IMR-90 (cell line): ENCODE measurements at regions not wholly inside any gene's neighbourhood (a gene's known extent, or its start where the extent isn't known, plus 50 kb on each side); places are given as distances from the start of the nearest gene placed in this dataset.

Experiments
- ATAC-seq: fragments of 200-7000 bp; cut with Tn5 transposase; 2 replicates; pipeline ENCODE4 v1.9.1; 2020; ENCODE audit warnings: low read depth, mild to moderate bottlenecking, moderate library complexity
- BruUV-seq: library from RNA; stranded (reverse); fragments of 400-500 nt; replicated peaks from 2 replicates; lab custom pipeline; 2021; lab: Mats Ljungman, UMichigan
- CTCF ChIA-PET: fragments of 300-600 bp; formaldehyde crosslinking; extraction: SDS; loops from one replicate; lab custom pipeline; 2021; ENCODE audit warnings: antibody characterized with exemption; lab: Yijun Ruan, JAX
- POLR2A ChIA-PET: fragments of 300-600 bp; sonication (Branson Sonifier 250); formaldehyde crosslinking; loops from one replicate; lab custom pipeline; 2022; ENCODE audit warnings: antibody characterized with exemption; ENCODE audit not compliant: unreplicated experiment; lab: Charles Lee
- DNase-seq: peaks from one replicate; pipeline ENCODE4 v3.0.0; 2013
- H2AFZ ChIP-seq: replicated peaks from 2 replicates; pipeline ENCODE3; 2013; ENCODE audit warnings: low read length, mild to moderate bottlenecking; ENCODE audit not compliant: poor library complexity
- H2AK5ac ChIP-seq: 2 replicates; pipeline ENCODE4 v1.6.1; 2013; ENCODE audit warnings: low read depth, low read length, inconsistent platforms
- H2AK9ac ChIP-seq: replicated peaks from 2 replicates; pipeline ENCODE3; 2013; ENCODE audit warnings: mild to moderate bottlenecking, low read depth, low read length, moderate library complexity; ENCODE audit not compliant: poor library complexity
- H2BK120ac ChIP-seq: 2 replicates; pipeline ENCODE4 v1.6.1; 2013; ENCODE audit warnings: low read depth, low read length, inconsistent platforms
- H2BK15ac ChIP-seq: 3 replicates; pipeline ENCODE4 v1.6.1; 2013; ENCODE audit warnings: low read depth, low read length, inconsistent platforms
- H2BK20ac ChIP-seq: 2 replicates; pipeline ENCODE4 v1.6.1; 2013; ENCODE audit warnings: low read depth, mild to moderate bottlenecking, inconsistent platforms, low read length, moderate library complexity
- H2BK5ac ChIP-seq: 2 replicates; pipeline ENCODE4 v1.6.1; 2013; ENCODE audit warnings: mild to moderate bottlenecking, low read depth, low read length, inconsistent platforms; ENCODE audit not compliant: poor library complexity, severe bottlenecking
- H3K14ac ChIP-seq: replicated peaks from 2 replicates; pipeline ENCODE4 v1.6.1; 2013; ENCODE audit warnings: low read depth, low read length, inconsistent platforms
- H3K18ac ChIP-seq: 2 replicates; pipeline ENCODE4 v1.6.1; 2013; ENCODE audit warnings: low read depth, low read length, control low read depth
- H3K23ac ChIP-seq: 2 replicates; pipeline ENCODE4 v1.6.1; 2013; ENCODE audit warnings: low read depth, low read length, inconsistent platforms
- H3K27ac ChIP-seq: 2 replicates; pipeline ENCODE4 v1.5.1; 2013; ENCODE audit warnings: mild to moderate bottlenecking, control low read depth, low read length; ENCODE audit not compliant: insufficient read depth
- H3K27me3 ChIP-seq: 2 replicates; pipeline ENCODE4 v1.6.1; 2013; ENCODE audit warnings: low read length; ENCODE audit not compliant: control insufficient read depth, insufficient read depth
- H3K36me3 ChIP-seq: 2 replicates; pipeline ENCODE4 v1.6.1; 2013; ENCODE audit warnings: low read length, mixed read lengths; ENCODE audit not compliant: control insufficient read depth, insufficient read depth
- H3K4ac ChIP-seq: 2 replicates; pipeline ENCODE4 v1.6.1; 2013; ENCODE audit warnings: low read depth, low read length, inconsistent platforms
- H3K4me1 ChIP-seq: 2 replicates; pipeline ENCODE4 v1.6.1; 2013; ENCODE audit warnings: low read length, mixed read lengths; ENCODE audit not compliant: control insufficient read depth, insufficient read depth
- H3K4me2 ChIP-seq: 2 replicates; pipeline ENCODE4 v1.6.1; 2013; ENCODE audit warnings: low read depth, mild to moderate bottlenecking, control low read depth, low read length, moderate library complexity
- H3K4me3 ChIP-seq: 2 replicates; pipeline ENCODE4 v1.5.1; 2013; ENCODE audit warnings: low read depth, mild to moderate bottlenecking, control low read depth, low read length, moderate library complexity; ENCODE audit not compliant: insufficient read depth
- H3K56ac ChIP-seq: 2 replicates; pipeline ENCODE4 v1.6.1; 2013; ENCODE audit warnings: low read length, inconsistent platforms; ENCODE audit not compliant: insufficient read depth; ENCODE audit errors: extremely low read depth
- H3K79me1 ChIP-seq, 2 experiments: 2 replicates each; pipeline ENCODE4 v1.6.1; 2013; ENCODE audit warnings: low read length in 2 of 2, inconsistent platforms in 1 of 2, low read depth in 1 of 2
- H3K9ac ChIP-seq: 2 replicates; pipeline ENCODE4 v1.6.1; 2013; ENCODE audit warnings: low read depth, low read length, control low read depth
- H3K9me1 ChIP-seq: 2 replicates; pipeline ENCODE4 v1.6.1; 2013; ENCODE audit warnings: low read length, inconsistent platforms; ENCODE audit not compliant: insufficient read depth
- H3K9me3 ChIP-seq: 2 replicates; pipeline ENCODE4 v1.6.1; 2013; ENCODE audit warnings: low read length; ENCODE audit not compliant: control insufficient read depth, insufficient read depth
- H4K20me1 ChIP-seq: 2 replicates; pipeline ENCODE4 v1.6.1; 2013; ENCODE audit warnings: low read length, inconsistent platforms; ENCODE audit not compliant: insufficient read depth
- H4K5ac ChIP-seq: 2 replicates; pipeline ENCODE4 v1.6.1; 2013; ENCODE audit warnings: mild to moderate bottlenecking, low read depth, low read length, control low read depth
- H4K8ac ChIP-seq, 2 experiments: 2 replicates each; pipeline ENCODE4 v1.6.1; 2013; ENCODE audit warnings: low read depth in 2 of 2, low read length in 2 of 2, control low read depth in 1 of 2, inconsistent platforms in 1 of 2
- H4K91ac ChIP-seq: 2 replicates; pipeline ENCODE4 v1.6.1; 2013; ENCODE audit warnings: low read depth, low read length, inconsistent platforms; ENCODE audit not compliant: insufficient read depth
- BHLHE40 ChIP-seq: fragments of 150-350 bp; IDR thresholded peaks from 2 replicates; pipeline ENCODE4 v1.6.1; 2016; ENCODE audit warnings: mild to moderate bottlenecking, low read depth, low read length
- CHD1 ChIP-seq: IDR thresholded peaks from 2 replicates; pipeline ENCODE4 v1.6.1; 2012; ENCODE audit warnings: low read depth, low read length, improper control_type of control experiment
- CTCF ChIP-seq: conservative IDR thresholded peaks from 2 replicates; pipeline ENCODE4 v1.5.1; 2012; ENCODE audit warnings: mild to moderate bottlenecking, low read depth, low read length, improper control_type of control experiment
- ELK1 ChIP-seq: fragments of 150-350 bp; IDR thresholded peaks from 2 replicates; pipeline ENCODE4 v1.6.1; 2016; ENCODE audit warnings: low read depth, mild to moderate bottlenecking, low read length, moderate library complexity, borderline replicate concordance
- FOS ChIP-seq: fragments of 150-350 bp; IDR thresholded peaks from 2 replicates; pipeline ENCODE4 v1.6.1; 2016; ENCODE audit warnings: low read depth, low read length
- MAFK ChIP-seq: IDR thresholded peaks from 2 replicates; pipeline ENCODE4 v1.6.1; 2012; ENCODE audit warnings: low read depth, low read length, improper control_type of control experiment
- MAZ ChIP-seq: IDR thresholded peaks from 2 replicates; pipeline ENCODE4 v1.6.1; 2012; ENCODE audit warnings: low read depth, mild to moderate bottlenecking, low read length, improper control_type of control experiment, moderate library complexity, borderline replicate concordance
- MXI1 ChIP-seq: IDR thresholded peaks from 2 replicates; pipeline ENCODE4 v1.6.1; 2012; ENCODE audit warnings: low read depth, mild to moderate bottlenecking, low read length, moderate library complexity, borderline replicate concordance
- NFE2L2 ChIP-seq: fragments of 150-350 bp; IDR thresholded peaks from 2 replicates; pipeline ENCODE4 v1.6.1; 2016; ENCODE audit warnings: low read depth, mild to moderate bottlenecking, low read length
- POLR2A ChIP-seq: IDR thresholded peaks from 2 replicates; pipeline ENCODE4 v1.6.1; 2012; ENCODE audit warnings: mild to moderate bottlenecking, low read depth, low read length
- RCOR1 ChIP-seq: IDR thresholded peaks from 2 replicates; pipeline ENCODE4 v1.6.1; 2012; ENCODE audit warnings: mild to moderate bottlenecking, low read length, improper control_type of control experiment; ENCODE audit not compliant: insufficient replicate concordance
- SMC3 ChIP-seq: fragments of 150-350 bp; IDR thresholded peaks from 2 replicates; pipeline ENCODE4 v1.6.1; 2016; ENCODE audit warnings: low read depth, mild to moderate bottlenecking, antibody characterized with exemption, low read length, moderate library complexity
- USF2 ChIP-seq: fragments of 150-350 bp; IDR thresholded peaks from 2 replicates; pipeline ENCODE4 v1.6.1; 2017; ENCODE audit warnings: mild to moderate bottlenecking, antibody characterized with exemption, low read length, low read depth
- WGBS, 2 experiments: methylation state at CpG; one replicate each; pipeline versions ENCODE4 v1.1.5 to v1.1.7; 2013; ENCODE audit warnings: missing lambda C conversion rate in 2 of 2; ENCODE audit not compliant: insufficient read length in 1 of 2; ENCODE audit errors: extremely low coverage in 2 of 2; 5-methylcytosine and 5-hydroxymethylcytosine counted together
- dilution Hi-C: fragments of 300-500 bp; cut with HindIII; formaldehyde crosslinking; loops from one replicate; pipeline ENCODE4 v1.14.3; 2018; ENCODE audit warnings: low sequenced_read_pairs; ENCODE audit not compliant: unreplicated experiment
- in situ Hi-C: fragments of 300-500 bp; cut with MboI; formaldehyde crosslinking; loops from 3 replicates; pipeline ENCODE4 v1.14.3; 2019; ENCODE audit warnings: low sequenced_read_pairs, inconsistent platforms, mixed read lengths
- intact Hi-C: fragments of 100-400 bp; cut with micrococcal nuclease; formaldehyde crosslinking; loops from 2 replicates; pipeline ENCODE4 v1.10.0; 2022

DNA sequence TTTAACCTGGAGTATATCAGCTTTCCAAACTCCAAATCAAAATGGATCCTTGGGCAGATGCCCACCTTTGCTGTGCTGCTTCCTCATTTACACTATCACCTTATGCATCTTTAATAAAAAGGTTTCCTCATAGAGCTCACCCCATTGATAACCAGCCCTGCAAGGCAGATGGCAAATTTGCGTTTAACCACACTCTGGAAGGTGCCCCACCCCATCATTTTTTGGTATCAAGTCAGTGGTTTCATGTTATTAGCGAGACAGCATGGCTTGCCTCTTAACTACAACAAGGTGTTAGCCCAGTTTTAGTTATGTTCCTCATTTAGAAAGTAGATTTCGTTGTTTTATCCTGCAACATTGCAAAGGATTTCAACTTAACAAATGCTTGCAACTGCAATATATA is 214.0 kb upstream of the WDFY3 start:
- POLR2A ChIA-PET, result no interaction called here

More for the DNA sequence above, 214.0 kb upstream of the WDFY3 start:
- no peak overlapping the region for H2AFZ ChIP-seq
- H3K18ac ChIP-seq, result no peak overlapping the region
- no peak overlapping the region for H3K56ac ChIP-seq
- no peak overlapping the region for H2BK20ac ChIP-seq
- H3K4me3 ChIP-seq, result no peak overlapping the region
- in situ Hi-C loops, result no loop called here
- H4K91ac ChIP-seq, result no peak overlapping the region
- no peak overlapping the region for H3K27ac ChIP-seq
- TF ChIP-seq BHLHE40 (no peak), SMC3 (no peak), MXI1 (no peak), POLR2A (no peak), FOS (no peak), CTCF (no peak), MAFK (no peak), NFE2L2 (no peak), MAZ (no peak), ELK1 (no peak), RCOR1 (no peak), CHD1 (no peak), USF2 (no peak)
- no peak overlapping the region for H2AK9ac ChIP-seq
- H3K9ac ChIP-seq, result no peak overlapping the region
- no peak overlapping the region for H3K4me2 ChIP-seq
- no peak overlapping the region for H3K4ac ChIP-seq
- 0% methylated on average over 1 of the region's 3 CpGs; no CpG with 5 or more reads in 1 of the 2 experiments for WGBS, 2 experiments
- no peaks in the 10 kb centered on the region for H3K9me3 ChIP-seq
- no peak overlapping the region for H3K14ac ChIP-seq
- DNase-seq (no peak), ATAC-seq (no peak)
- no peak overlapping the region for H2BK5ac ChIP-seq
- H4K5ac ChIP-seq, result no peak overlapping the region
- dilution Hi-C loops, result no loop called here
- H3K27me3 ChIP-seq, result no peaks in the 10 kb centered on the region
- no TSS peak for BruUV-seq
- H4K20me1 ChIP-seq, result no peaks in the 10 kb centered on the region
- no peak overlapping the region for H2AK5ac ChIP-seq
- intact Hi-C loops, result no loop called here
- H3K23ac ChIP-seq, result no peak overlapping the region
- H2BK120ac ChIP-seq, result no peak overlapping the region
- no peaks in the 10 kb centered on the region for H3K79me1 ChIP-seq
- CTCF ChIA-PET, result interaction anchor here (0.6 kb wide), 1 partner anchor 617 kb away, joined by 4 read pairs; no protein-coding TSS in a partner anchor
- no peak overlapping the region for H2BK15ac ChIP-seq
- H3K36me3 ChIP-seq, result no peaks in the 10 kb centered on the region
- H4K8ac ChIP-seq, result no peak overlapping the region
- H3K4me1 ChIP-seq, result no peaks in the 10 kb centered on the region
- H3K9me1 ChIP-seq, result no peaks in the 10 kb centered on the region
